ENCODE measurements at regions not wholly inside any gene's neighbourhood (a gene's known extent, or its start where the extent isn't known, plus 50 kb on each side); places are given as distances from the start of the nearest gene placed in this dataset.

- TF ChIP-seq POLR2A (IDR thresholded peaks at IDR 0.05): no peak
- TF ChIP-seq, protein P1, sequence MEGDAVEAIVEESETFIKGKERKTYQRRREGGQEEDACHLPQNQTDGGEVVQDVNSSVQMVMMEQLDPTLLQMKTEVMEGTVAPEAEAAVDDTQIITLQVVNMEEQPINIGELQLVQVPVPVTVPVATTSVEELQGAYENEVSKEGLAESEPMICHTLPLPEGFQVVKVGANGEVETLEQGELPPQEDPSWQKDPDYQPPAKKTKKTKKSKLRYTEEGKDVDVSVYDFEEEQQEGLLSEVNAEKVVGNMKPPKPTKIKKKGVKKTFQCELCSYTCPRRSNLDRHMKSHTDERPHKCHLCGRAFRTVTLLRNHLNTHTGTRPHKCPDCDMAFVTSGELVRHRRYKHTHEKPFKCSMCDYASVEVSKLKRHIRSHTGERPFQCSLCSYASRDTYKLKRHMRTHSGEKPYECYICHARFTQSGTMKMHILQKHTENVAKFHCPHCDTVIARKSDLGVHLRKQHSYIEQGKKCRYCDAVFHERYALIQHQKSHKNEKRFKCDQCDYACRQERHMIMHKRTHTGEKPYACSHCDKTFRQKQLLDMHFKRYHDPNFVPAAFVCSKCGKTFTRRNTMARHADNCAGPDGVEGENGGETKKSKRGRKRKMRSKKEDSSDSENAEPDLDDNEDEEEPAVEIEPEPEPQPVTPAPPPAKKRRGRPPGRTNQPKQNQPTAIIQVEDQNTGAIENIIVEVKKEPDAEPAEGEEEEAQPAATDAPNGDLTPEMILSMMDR (IDR thresholded peaks at IDR 0.05): no peak
Observed at GRCh38 chr16:8481810-8482209, 108.5 kb downstream of the TMEM114 start.

Measured in vagina (tissue), 2 donors.